GM18511 (cell line): ENCODE measurements at regions not wholly inside any gene's neighbourhood (a gene's known extent, or its start where the extent isn't known, plus 50 kb on each side); places are given as distances from the start of the nearest gene placed in this dataset.
"Not testable (repeated sequence)": the region's sequence is repeated elsewhere in the genome, so short reads cannot be mapped to it uniquely, and the experiment has no call there.

ENCODE experiments used
- ATAC-seq: cut with Tn5 transposase; IDR thresholded peaks from one replicate; pipeline ENCODE4 v1.9.1; 2021; ENCODE audit warnings: mild to moderate bottlenecking, moderate library complexity; ENCODE audit not compliant: unreplicated experiment

GRCh38 chr12:60630796-60631195, 1035.0 kb downstream of the SLC16A7 start:
- ATAC-seq, result no peak

DNA sequence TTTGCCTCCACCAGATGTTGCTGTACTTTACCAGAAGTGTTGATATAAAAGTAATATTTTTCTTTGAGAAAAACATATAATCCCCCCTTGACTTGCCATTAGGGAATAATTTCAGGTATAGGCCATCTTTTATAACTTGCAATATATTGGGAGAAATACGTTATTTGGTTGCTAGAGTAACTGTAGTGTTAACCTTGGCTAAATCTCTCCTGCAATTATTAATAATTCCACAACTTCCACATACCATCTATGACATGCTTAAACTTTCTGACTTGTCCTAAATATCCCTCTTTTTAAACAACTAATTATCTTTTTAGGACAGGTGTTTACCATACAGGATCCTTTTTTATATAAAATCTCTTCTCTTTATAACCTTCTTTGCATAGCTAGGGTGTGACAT, 1048.2 kb downstream of the SLC16A7 start:
- ATAC-seq, result no peak

DNA sequence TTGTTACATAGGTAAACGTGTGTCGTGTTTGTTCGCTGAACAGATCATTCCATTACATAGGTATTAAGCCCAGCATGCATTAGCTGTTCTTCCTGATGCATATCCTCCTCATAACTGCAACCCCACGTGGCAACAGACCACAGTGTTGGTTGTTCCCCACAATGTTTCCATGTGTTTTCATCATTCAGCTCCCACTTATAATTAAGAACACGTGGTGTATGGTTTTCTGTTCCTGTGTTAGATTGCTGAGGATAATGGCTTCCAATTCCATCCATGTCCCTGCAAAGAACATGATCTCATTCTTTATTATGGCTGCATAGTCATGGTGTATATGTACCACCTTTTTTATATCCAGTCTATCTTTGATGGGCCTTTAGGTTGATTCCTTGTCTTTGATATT, 1071.1 kb downstream of the SLC16A7 start:
- ATAC-seq, result no peak

DNA sequence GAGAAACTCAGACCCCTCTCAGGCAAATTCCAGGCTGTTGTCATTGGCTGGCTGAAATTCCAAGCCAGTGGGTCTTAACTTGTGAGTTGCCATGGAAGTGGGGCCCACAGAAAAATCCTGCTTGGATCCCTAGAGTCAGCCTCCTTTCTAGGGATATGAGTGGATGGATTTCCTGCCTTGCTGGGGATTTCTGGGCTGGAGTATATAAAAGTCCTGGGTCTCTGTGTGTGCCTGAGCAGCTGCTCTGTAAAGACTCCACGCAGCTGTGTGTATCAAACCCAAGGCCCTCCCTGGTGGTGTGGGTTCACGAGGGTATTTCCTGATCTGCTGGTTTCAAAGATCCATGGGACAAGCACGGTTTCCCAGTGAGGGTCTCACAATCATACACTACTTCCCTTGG, 1077.1 kb downstream of the SLC16A7 start:
- no peak for ATAC-seq

GRCh38 chr12:60684988-60685655, 1089.3 kb downstream of the SLC16A7 start:
- no peak for ATAC-seq

GRCh38 chr12:60689137-60689536, 1093.3 kb downstream of the SLC16A7 start:
- ATAC-seq, result no peak

GRCh38 chr12:60693019-60693626, 1097.3 kb downstream of the SLC16A7 start:
- ATAC-seq, result no peak

DNA sequence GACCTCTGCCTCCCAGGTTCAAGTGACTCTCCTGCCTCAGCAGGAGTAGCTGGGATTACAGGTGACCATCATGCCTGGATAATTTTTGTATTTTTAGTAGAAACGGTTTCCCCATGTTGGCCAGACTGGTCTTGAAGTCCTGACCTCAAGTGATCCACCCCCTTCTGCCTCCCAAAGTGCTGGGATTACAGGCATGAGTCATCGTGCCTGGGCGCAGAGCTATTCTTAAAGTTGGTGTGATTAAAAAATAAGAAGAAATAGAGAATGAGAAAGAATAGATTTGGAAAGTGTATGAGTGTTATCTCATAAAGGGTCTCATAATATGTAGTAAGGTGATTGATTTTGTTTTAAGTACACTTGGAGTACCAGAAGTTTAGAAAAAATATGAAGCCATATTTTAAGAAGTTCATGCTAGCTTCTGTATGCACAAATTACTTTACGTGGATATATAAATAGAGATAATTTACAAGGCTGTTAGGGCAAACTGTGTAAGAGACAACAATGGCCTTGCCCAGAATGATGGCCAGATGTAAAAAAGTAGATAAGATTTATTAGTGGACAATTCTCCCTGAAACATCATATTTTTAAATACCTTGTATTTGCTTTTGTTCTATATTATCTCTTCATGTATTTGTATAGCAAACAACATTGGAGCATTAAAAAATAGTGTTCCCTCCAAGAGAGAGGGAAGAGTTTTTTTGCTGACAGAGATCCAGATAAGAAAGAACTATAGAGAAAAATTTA, 1108.5 kb downstream of the SLC16A7 start:
- ATAC-seq, result no peak

DNA sequence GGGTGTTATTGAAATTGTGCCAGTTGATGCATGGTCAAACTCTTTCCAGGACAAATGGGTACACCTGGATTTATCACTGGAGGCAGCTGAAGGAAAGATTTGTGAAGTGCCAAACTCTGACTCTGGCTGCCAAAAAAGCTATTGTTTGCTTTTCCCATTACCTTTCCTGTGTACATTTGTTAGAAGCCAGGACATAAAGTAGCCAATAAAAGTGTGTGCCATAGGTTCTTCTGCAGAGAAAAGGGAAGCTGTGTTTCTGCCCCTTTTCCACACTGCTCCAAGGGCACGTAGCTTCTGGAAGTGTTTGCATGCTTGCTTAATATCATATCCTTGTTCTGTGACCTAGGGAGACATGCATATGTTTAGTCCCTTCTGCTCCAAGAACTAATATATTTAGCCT, 1114.4 kb downstream of the SLC16A7 start:
- ATAC-seq, result no peak

DNA sequence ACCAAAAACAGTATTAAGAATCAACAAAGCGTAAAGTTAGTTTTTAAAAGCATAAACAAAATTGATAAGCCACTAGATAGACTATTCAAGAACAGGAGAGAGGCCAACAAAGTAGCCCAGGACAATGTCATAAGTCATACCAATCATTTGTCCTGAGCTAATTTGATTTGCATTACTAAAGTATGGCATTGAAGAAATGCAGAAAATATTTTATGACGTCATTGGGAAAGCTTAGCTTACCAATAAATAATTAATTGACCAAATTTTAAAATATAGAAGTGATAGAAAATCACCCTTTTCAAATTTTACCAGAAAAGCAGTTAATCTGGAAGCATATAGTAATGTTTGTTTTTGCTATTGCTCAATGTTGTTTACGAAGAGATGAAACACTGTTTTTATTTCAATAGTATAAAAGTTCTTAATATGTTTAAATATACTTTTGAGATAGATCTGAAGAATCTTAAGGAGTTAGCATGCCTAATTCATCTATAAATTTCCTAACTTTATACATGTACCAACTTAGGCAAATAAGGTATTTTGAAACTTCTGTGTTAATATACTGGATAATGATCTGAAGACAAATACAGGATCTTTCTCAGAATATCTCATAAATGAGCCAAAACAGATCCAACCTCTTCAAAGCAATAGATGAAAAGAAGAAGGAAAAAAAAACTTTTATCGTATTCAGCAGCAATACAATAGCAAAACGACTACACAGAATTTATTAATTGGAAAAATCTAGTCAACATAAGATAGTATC, 1118.5 kb downstream of the SLC16A7 start:
- ATAC-seq, result no peak

- no peak for ATAC-seq
Observed at GRCh38 chr12:60724475-60724874, 1128.6 kb downstream of the SLC16A7 start.

DNA sequence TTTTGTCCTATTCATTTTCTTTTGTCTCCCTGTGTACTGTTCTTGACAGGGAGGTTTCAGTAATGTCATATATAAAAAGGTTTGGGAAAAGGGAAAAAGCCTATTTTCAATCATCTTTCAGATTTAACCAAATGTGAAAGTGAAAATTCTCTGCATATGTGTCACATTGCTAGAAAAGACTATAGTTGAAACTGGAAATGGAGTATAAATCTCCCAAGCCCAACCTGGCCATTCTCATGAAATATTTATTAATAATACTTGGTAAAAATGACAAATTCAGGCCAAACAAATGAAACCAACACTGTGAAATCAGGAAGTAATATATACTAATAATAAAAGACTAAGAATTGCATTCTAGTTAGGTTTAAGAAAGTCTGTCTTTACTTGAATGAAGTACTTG, 1129.2 kb downstream of the SLC16A7 start:
- no peak for ATAC-seq

- ATAC-seq, result peak; percentile 67
Observed at GRCh38 chr12:60752589-60752988, 1156.8 kb downstream of the SLC16A7 start.

GRCh38 chr12:60758224-60758623, 1162.4 kb downstream of the SLC16A7 start:
- ATAC-seq, result no peak

DNA sequence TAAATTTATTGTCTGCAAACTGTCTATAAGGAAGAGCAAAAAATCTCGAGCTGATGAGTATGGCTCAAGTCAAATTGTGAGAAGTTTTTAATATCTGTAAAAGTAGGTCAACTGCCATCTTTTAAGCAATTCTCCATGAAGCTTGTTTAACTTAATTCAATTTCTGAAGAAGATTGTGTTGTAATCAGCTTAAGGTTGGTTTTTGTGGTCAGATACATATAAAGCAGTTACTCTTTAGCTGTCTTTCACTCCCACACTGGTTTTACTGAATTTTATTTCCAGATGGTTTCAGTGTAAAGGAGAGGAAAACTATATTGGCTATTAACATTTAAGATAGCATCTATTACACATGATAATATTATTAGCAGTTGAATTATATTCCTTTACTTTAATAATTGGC, 1165.1 kb downstream of the SLC16A7 start:
- no peak for ATAC-seq

GRCh38 chr12:60801166-60801565, 1205.3 kb downstream of the SLC16A7 start:
- ATAC-seq, result not testable (repeated sequence)

DNA sequence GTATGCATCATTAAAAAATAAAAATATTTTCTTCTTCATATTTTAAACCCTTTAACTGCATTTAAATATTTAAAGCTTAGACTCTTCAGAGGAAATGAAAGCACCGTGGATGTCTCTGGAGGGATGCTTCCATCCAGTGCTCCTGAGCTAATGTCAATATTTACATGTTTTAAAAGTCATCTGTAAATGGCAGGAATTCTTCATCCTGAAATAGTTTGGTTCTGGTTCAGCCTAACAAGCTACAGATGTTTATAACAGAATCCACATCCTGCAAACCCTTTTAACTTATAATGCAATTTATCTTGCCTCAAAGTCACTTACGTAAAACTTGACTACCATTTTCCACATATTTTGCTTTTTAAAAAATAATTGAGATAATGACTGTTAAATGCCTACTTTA, 1207.3 kb downstream of the SLC16A7 start:
- ATAC-seq, result no peak

DNA sequence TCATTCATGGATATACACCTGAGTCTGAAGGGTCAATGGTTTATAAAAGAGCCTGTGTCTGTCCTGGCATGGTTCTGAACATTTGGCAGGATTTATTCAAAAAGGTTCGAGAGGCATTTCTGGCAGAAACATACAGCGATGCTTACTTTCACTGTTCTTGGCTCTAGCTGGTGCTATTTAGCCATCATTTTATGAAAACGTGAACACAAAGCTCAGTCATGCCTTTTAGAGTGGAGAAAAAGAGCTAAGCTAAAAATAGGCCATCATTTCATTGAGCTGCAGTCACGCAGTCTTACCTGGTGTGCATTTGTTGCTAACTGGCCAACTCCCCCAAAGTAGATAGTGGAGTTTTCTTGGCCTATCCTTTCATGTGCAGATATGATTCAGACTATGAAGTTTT, 1209.5 kb downstream of the SLC16A7 start:
- ATAC-seq, result no peak

DNA sequence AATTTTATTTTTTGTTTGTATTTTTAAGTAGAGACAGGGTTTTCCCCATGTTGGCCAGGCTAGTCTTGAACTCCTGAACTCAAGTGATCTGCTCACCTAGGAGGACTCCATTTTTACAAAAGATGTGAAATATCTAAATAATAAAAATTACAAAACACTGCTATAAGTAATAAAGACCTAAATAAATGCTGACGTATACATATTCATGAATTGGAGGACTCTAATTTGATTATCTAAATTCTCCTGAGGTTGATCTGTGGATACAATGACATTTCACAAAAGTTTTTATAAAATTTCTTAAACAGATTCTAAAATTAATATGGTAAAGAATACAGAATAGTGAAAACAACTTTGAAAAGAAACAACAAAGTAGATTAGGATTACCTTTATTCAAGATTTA, 1224.0 kb downstream of the SLC16A7 start:
- ATAC-seq, result no peak

DNA sequence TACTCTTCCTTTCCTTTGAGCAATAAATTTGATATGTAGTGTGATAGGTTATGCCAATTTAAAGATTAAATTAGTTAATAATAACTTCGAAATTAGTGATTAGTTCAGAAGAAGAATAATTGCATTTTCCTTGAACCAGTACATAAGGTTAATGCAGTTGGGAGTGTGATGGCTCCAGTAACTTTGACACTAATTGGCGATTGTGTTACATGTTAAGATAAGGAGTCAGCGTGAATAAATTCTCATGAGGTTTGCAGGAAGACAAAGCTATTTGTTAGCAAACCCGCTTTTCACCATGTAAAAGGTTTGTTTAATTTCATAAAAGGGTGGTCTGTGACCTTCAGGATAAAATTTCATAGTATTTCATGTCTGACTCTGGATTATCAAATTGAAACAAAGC, 1226.8 kb downstream of the SLC16A7 start:
- no peak for ATAC-seq

DNA sequence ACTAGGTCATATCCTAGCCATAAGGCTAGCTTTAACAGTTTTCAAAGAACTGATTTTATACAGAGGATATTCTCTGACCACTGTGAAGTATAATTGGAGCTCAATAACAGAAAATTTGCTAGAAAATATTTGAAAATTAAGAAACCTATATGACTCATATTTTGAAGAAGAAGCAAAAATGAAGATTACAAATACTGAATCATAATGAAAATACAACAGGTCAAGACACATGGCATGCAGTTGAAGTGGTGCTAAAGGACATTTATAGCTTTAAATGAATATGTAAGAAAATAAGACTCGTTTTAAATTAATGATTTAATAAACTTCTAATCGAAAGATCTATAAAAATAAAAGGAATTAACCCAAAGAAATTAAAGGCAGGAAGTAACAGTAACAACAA, 1234.6 kb downstream of the SLC16A7 start:
- no peak for ATAC-seq

DNA sequence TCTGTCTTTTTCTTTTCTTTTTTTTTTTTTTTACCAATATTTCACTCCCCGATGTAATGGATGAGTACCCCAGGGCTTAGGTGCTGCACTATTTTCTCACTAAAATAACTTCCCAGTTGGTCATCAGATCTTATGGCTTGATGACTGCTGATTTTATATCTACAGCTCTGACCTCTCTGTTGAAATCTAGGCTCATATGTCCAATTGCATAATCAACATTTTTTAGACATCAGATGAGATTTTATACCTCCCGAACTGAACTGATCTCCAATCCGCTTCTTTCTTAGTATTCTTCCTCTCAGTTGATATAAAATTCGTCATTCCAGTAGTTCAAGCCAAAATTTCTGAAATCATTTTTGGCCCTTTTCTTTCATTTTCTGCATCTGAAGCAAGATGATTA, 1236.5 kb downstream of the SLC16A7 start:
- ATAC-seq, result no peak
